Activated naive CD4-positive, alpha-beta T cell treated with Interleukin-2 at 50 U/mL for 16 hours (primary cell): ENCODE measurements at regions not wholly inside any gene's neighbourhood (a gene's known extent, or its start where the extent isn't known, plus 50 kb on each side); places are given as distances from the start of the nearest gene placed in this dataset.
"Not testable (repeated sequence)": the region's sequence is repeated elsewhere in the genome, so short reads cannot be mapped to it uniquely, and the experiment has no call there.

ENCODE experiments used
- DNase-seq: peaks from one replicate; pipeline ENCODE4 v3.0.0-alpha.2; 2020

DNA sequence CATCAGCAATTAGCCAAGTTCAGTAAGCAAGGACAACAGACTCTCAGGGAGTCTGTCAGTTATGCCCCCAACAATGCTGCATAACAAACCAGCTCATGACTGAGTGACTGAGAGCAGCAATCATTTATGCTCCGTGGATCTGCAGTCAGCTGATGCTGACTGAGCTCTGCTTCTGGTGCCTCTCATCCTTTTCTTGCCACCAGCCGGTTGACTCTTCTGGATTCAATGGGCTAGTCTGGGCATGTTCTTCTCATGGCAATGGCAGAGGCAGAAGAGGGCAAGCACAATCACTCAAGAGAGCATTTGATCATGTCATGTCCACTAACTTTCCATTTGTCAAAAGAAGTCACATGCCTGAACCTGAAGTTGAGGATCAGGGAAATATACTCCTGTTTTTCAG is 157.0 kb upstream of the NTRK2 start:
- no peak for DNase-seq

- DNase-seq = no peak
Observed at GRCh38 chr9:84513473-84513872, 156.1 kb upstream of the NTRK2 start.

DNA sequence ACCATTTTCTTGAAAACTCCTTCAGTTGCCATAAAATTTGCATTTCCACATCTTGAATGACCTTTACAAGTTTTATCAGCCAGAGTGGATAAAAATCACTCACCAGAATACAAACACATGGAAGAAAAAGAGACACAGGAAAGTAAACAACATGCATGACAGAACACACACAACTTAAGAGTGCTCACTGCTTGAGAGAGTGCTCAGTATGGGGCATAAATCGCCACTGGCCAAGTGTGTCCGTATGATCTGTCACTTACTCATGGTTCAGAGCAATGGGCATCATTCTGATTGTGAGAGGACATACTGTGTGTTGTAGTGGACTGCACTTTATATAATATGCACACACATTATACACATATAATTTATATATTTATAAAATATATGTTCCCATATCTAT is 155.6 kb upstream of the NTRK2 start:
- no peak for DNase-seq

GRCh38 chr9:84514421-84514820 is 155.1 kb upstream of the NTRK2 start:
- DNase-seq = no peak

- DNase-seq = no peak
Observed at GRCh38 chr9:84517026-84517425, 152.5 kb upstream of the NTRK2 start.

- no peak for DNase-seq
Observed at GRCh38 chr9:84519413-84519812, 150.1 kb upstream of the NTRK2 start.

DNA sequence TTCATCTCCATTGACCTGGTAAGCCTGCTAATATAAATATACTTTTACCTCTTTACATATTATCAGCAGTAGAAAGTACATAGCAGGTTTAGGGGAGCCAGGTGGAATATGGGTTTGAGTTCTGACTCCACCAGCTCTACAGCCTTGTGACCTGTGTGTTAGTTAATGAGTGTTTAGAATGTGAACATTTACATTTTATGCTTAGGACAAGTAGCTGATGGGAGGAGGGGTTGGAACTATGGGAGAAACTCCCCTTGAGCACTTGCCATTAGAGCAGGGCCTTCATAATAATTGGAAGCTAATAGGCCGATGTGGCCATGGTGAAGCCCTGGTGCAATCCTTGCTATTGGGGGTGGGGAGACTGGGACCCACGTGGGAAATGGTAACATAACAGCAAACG is 148.3 kb upstream of the NTRK2 start:
- DNase-seq = no peak

GRCh38 chr9:84526211-84526610 is 143.3 kb upstream of the NTRK2 start:
- DNase-seq = not testable (repeated sequence)

GRCh38 chr9:84527060-84527720 is 142.3 kb upstream of the NTRK2 start:
- not testable (repeated sequence) for DNase-seq

- not testable (repeated sequence) for DNase-seq
Observed at GRCh38 chr9:84535973-84536372, 133.6 kb upstream of the NTRK2 start.

GRCh38 chr9:84538879-84539278 is 130.7 kb upstream of the NTRK2 start:
- DNase-seq = no peak

DNA sequence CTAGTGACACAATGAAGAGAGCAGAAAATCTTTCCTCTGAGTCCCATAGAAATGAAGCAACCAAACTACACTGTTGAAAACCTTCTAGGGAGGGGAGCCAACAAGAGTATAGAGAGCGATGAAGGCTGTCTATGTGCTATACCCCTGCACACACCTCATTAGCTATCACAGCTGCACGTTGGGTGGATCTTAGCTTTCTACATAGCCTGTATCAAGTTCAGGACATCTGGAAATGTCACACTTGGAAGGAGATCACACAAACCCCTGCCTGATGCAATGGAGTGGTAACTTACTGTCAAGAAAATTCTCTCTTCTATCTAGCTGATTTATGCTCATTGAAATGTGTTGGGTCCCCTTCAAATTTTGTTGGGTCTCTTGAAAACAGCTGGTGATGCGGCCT is 127.0 kb upstream of the NTRK2 start:
- no peak for DNase-seq

GRCh38 chr9:84554069-84554664 is 115.4 kb upstream of the NTRK2 start:
- DNase-seq = no peak

- no peak for DNase-seq
Observed at GRCh38 chr9:84556556-84556955, 113.0 kb upstream of the NTRK2 start.

DNA sequence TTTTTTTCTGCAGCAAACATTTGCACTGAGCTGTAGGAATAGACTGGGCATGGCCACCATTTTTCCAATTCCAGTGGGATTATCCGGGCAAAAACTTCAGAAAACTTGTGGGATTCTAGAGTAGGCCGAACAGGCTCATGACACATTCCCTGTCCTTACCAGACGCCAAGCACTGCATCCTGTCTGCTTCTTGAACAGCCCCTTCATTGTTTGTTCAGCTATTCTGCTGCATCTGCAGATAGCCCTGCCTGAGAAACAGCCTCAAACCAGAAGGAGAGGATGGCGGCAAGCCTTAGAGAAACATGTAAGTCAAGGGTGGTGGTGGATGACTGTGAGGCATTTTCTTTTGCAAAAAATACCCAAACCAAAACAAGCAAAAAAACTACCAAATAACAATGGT is 111.8 kb upstream of the NTRK2 start:
- DNase-seq = no peak

- DNase-seq = no peak
Observed at GRCh38 chr9:84563691-84564090, 105.8 kb upstream of the NTRK2 start.

- no peak for DNase-seq
Observed at GRCh38 chr9:84567805-84568204, 101.7 kb upstream of the NTRK2 start.

GRCh38 chr9:84570482-84571154 is 98.9 kb upstream of the NTRK2 start:
- no peak for DNase-seq

- no peak for DNase-seq
Observed at GRCh38 chr9:84573083-84573482, 96.4 kb upstream of the NTRK2 start.

DNA sequence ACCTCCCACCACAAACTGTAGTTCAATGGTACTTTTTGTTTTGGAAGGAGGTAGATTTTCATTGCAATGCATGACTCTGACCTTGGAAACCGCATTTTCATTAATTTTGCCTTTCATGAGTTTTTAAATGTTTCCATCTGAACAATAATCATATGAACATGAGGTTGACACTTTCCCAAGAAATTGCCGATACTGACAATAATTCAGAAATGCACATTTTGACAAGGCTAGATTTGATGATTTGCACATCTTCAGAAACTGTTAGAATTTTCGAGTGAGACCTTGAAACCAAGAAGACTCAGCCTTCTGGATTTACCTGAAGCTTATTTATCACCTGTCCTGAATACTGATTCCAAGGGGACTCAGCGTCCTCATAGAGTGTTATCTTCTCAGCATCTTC is 93.8 kb upstream of the NTRK2 start:
- DNase-seq = no peak

DNA sequence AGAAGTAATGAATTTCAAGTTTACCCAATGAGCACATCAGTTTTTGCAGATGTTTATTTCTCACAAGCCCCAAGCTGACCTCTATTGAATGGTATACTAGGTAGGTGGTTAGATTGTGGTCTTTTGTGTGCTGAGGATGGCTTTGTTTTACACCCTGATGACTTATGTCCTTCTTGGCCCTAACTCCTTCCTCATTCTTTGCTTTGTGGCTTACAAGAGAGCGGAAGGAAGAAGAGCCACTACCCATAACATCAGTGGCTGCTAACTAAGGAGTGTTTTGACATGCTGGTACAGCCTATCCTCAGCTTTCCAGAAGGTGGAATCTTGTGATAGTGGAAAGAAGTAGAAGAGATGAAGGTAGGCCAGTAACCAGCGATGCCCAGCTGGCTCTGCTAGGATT is 85.7 kb upstream of the NTRK2 start:
- no peak for DNase-seq

DNA sequence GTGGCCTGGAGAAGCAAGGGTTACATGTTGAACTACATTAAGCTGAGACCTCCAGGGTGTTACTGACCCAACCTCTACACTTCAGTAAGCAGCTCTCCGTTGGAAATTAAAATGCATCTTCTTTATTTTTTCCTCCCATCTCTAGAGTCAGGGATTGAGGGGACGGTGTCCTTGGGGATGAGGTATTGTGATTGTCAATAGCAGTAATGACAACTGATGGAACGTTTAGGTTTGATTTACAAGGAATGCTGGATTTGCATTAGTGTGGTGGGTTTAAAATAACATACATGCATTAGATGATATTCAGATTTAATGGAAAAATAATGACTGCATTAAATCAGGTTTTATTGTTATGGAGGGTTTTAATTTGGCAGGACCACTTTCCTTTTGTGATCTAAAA is 82.9 kb upstream of the NTRK2 start:
- DNase-seq = no peak

GRCh38 chr9:84587153-84587552 is 82.4 kb upstream of the NTRK2 start:
- DNase-seq = no peak

GRCh38 chr9:84589542-84589941 is 80.0 kb upstream of the NTRK2 start:
- DNase-seq = no peak

- DNase-seq = no peak
Observed at GRCh38 chr9:84590706-84591105, 78.8 kb upstream of the NTRK2 start.
